ENCODE measurements at regions not wholly inside any gene's neighbourhood (a gene's known extent, or its start where the extent isn't known, plus 50 kb on each side); places are given as distances from the start of the nearest gene placed in this dataset.
"Not testable (repeated sequence)": the region's sequence is repeated elsewhere in the genome, so short reads cannot be mapped to it uniquely, and the experiment has no call there.

DNA sequence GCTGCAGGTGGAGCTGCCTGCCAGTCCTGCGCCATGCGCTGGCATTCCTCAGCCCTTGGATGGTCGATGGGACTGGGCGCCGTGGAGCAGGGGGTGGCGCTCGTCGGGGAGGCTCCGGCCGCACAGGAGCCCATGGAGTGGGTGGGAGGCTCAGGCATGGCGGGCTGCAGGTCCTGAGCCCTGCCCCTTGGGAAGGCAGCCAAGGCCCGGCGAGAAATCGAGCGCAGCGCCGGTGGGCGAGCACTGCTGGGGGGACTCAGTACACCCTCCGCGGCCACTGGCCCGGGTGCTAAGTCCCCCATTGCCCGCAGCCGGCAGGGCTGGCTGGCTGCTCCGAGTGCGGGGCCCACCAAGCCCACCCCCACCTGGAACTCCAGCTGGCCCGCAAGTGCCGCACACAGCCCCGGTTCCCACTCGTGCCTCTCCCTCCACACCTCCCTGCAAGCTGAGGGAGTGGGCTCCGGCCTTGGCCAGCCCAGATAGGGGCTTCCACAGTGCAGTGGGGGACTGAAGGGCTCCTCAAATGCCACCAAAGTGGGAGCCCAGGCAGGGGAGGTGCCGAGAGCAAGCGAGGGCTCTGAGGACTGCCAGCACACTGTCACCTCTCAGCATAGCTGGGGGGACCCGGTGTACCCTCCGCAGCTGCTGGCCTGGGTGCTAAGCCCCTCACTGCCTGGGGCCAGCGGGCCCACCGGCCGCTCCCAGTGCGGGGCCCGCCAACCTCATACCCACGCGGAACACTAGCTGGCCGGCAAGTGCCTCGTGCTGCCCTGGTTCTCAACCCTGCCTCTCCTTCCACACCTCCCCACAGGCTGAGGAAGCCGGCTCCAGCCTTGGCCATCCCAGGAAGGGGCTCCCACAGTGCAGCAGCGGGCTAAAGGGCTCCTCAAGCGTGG is 742.7 kb downstream of the SOCS6 start:
- DNase-seq (ENCODE audit: extremely low read depth, low read depth) = not testable (repeated sequence)

DNA sequence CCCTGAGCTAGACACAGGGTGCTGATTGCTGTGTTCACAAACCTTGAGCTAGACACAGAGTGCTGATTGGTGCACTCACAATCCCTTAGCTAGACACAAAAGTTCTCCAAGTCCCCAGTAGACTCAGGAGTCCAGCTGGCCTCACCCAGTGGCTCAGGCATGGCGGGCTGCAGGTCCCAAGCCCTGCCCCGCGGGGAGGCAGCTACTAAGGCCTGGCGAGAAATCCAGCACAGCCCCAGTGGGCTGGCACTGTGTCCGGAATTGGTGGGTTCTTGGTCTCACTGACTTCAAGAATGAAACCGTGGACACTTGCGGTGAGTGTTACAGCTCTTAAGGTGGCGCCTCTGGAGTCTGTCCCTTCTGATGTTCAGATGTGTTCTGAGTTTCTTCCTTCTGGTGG is 741.2 kb downstream of the SOCS6 start:
- DNase-seq (ENCODE audit: extremely low read depth, low read depth) = not testable (repeated sequence)

DNA sequence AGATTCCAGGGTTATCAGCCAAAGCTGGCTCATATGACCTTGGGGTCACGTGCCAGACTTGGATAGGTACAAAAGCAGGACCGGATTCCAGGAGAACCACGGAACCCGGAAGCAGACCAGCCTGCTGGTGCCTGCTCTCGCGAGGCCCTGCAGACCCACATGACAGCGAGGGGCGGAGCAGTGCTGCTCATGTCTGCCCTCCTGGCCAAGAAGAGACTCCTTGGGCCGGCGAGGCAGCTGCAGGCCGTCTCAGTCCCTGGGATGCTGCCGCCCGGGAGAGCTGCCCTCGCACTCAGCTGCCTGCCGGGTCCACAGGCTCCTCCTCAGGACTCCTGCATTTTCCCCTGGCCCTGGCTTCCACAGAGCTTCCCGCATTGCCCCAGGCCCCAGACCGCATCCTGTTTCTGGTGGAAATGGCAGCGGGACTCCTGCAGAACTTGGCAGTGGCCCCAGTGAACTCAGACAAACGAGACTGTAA is 739.5 kb downstream of the SOCS6 start:
- DNase-seq (ENCODE audit: extremely low read depth, low read depth) = no peak

DNA sequence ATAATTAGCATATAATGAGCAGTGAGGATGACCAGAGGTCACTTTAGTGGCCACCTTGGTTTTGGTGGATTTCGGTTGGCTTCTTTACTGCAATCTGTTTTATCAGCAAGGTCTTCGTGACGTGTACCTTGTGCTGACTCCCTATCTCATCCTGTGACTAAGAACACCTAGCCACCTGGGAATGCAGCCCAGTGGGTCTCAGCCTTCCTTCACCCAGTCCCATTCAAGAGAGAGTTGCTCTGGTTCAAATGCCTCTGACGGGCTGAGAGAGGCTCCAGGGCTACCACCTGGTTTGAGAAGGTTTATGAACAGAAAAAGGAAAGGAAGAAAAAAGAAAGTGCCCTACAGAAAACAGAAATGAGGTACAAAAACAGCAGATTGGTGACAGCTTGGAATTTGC is 738.7 kb downstream of the SOCS6 start:
- DNase-seq (ENCODE audit: extremely low read depth, low read depth) = no peak

DNA sequence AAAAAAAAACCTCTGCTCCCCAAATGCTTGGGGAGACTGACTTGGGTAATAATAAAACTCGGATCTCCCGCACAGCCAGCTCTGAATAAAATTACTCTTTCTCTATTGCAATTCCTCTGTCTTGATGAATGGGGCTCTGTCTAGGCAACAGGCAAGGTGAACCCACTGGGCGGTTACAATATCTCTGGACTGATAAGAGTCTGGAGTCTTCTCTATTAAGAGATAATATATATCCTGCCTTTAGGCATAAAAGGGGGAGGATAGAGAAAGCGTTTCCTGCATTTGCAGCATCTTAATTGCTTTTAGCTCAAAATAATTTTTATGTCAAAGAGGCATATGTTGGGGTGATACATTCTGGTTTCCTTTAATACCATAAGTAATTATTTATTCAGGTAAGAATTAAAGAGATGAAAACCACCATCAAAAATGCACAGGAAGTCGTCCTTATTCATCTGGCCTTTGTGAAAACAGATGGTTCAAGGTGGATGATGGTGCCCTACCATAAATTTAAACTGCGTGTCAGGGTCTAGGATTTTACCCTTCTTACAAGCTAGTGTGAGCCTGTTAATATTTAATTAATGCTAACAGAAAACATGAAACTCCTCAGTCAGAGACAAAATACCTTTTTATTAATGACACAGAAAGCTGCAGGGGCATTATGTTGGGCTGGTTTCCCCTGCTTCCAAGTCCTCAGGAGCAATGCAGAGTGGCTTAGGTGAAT is 736.8 kb downstream of the SOCS6 start:
- no peak for DNase-seq (ENCODE audit: extremely low read depth, low read depth)

DNA sequence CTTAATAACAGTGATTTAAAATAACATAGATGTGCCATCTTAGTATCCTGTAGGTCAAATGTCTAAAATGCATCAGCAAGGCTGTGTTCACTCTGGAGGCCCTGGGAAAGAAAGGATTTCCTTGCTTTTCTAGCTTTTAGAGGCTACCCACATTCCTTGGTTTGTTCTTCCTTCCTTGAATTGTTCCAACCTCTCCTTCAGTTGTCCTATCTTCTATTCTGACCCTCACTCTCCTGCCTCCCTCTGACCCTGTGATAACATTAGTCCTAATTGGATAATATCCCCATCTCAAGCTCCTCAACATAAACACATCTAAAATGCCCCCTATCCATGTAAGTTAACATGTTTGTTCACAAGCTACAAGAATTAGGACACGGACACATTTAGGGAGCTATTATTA is 733.5 kb downstream of the SOCS6 start:
- DNase-seq (ENCODE audit: extremely low read depth, low read depth) = no peak

DNA sequence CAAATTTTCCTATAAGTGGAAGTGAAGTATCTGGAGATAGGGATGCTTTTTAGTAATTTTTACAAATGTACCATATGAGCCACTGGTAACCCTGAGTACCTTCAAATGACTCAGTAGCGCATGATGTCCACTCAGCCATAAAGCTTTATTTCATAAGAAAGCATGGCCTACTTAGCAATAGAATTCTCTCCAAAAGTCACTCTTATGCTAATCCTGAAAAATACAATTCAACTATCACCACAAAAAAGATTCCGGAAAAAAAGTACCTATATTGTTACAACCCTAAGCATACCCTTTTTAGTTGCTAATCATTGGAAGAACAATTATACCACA is 732.2 kb downstream of the SOCS6 start:
- DNase-seq (ENCODE audit: extremely low read depth, low read depth) = no peak

DNA sequence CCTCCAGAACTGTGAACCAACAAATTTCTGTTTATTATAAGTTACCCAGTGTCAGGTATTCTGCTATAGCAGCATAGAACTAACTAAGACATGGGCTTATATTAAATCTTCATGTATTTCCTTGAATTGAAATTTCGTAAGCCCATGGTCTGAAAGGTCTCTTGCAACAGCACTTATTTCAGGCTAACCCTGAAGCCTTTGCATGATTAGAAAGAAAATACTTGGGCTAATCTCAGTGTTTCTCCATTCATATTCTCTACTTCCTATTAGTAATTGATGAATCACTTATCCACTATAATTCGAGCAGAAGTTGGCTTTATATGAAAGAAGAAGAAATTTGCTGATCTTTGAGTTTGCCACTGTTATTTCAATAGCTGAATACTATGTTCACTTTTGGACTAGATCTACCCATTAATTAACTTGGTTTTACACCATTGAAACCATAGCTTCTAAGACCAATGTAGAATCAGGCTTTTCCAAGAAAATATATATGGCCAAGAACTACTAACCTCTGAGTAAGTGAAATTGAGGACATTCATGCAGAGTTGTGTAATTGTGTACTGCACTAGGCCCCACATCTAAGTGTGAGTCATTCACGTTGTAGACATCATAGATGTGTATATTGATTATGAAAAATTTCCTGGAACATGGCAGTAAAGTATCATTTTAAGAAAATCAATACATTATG is 731.6 kb downstream of the SOCS6 start:
- no peak for DNase-seq (ENCODE audit: extremely low read depth, low read depth)

DNA sequence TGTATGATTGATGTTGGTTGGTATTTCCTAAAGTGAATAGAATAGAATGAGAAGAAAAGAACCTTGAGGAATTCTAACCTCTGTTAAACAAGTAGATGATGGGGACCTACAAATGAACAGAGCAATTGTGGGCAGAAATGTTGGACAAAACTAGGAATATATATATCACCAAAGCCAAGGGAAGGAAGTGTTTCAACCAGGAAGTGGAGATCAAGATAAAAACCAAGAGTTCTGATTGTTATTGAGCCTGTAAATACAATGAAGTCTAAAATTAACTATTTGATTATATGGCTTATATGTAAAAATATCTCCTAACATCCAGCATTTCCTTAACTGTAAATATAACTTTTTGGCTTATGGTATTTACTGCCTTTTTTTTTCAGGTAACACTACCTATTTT is 730.0 kb downstream of the SOCS6 start:
- DNase-seq (ENCODE audit: extremely low read depth, low read depth) = no peak

DNA sequence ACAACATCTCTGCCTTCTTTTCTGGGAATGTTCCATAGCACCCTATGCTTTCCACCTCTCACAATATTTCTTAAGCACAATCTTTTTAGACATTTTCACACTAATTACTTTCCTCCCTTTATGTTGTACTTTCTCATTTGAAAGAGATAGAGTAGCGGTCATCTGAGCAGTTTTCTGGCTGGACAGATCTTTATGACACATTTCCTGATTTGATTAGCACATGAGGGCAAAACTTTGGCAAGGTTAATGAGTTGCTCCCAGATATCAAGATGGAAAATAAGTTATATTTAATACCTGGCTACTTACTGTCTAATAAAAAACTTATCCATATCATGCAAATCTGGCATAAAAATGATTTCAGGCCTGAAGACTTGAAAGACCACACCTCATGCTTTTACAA is 723.9 kb downstream of the SOCS6 start:
- no peak for DNase-seq (ENCODE audit: extremely low read depth, low read depth)

DNA sequence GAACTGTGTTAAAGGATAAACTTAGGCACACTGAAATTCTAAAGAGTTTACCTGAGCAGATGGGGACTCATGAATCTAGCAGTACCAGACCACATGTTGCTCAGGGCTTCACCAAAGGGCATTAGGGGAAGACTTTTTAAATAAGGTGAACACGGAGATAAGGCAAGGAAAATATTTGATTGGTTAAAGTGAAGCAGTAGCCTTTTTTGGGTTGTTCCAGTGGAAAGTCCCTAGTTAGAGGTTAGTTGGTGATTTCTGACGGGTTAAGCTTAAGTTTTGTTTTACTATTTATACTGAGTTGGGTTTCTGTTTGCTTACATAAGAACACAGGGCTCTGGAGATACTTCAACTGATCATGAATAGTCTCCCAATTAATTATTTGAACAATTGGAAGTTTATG is 722.5 kb downstream of the SOCS6 start:
- no peak for DNase-seq (ENCODE audit: extremely low read depth, low read depth)

DNA sequence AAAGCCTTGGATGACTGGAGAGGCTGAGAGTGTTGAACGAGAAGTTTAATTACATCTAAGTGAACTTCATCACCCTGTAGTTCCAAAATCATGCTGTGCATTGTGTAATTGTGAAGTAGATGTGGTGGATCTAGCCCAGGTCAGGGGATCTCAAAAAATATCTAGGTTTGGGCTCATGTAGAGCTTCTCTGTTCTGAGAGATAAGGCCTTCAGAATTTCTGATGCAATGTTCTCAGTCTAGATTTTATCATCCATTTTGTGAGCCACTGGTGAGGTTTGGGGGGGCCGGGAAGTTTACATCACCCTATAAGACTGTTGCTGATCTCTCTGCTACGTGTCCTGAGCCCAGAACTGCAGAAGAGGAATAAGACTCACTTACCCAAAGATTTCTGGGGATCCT is 719.4 kb downstream of the SOCS6 start:
- no peak for DNase-seq (ENCODE audit: extremely low read depth, low read depth)

DNA sequence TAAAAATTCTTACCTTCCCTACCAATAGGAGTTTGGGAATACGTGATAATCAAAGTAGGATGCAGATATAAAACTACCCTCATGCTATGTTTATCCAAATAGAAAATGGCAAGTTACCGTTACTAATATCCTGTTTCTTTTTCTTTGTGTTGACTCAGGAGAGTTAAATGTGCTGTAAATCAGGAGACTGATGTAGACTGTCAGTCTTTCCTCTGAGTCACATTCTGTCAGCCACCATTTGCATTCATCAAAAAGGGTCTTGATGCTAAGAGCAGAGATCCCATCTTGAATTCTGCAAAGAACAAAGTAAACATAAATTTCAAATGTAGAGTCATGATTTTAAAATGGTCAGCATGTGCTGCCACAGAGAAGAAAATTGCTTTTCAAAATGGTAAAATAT is 712.8 kb downstream of the SOCS6 start:
- no peak for DNase-seq (ENCODE audit: extremely low read depth, low read depth)

DNA sequence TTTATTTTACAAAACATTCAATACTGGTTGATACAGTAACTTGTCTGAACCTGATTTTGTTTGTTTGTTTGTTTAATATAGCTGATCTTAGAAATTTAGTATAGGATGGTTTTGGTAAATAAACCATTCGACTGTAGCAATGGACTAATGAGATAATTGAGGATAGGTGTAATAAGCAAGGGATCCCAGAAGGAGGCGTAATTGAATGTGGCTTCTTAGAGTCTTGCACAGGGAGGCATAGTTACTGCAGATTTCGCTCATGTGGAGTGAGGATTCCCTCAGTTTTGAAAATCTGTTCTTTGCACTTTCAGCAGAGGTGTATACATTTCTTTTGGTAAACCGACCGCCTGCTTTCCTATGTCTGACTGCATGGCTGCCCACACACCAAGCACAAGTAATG is 709.6 kb downstream of the SOCS6 start:
- no peak for DNase-seq (ENCODE audit: extremely low read depth, low read depth)

DNA sequence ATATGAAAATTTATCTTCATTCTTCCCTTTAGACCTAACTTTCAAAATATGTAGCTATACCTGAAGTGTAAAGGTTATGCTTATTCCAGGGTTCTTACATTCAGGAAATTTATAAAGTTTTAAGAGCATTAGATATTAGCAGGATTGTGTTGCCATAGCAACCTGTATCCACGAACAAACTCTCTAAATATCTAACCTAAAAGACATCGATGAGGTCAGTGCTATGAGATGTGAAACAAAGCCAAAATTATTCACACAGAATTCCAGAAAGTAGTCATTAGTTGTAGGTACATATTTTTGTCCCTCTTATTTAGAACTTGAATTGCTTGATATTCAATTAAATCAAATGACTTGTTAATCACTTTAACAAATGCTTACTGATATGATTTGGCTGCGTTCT is 705.3 kb downstream of the SOCS6 start:
- DNase-seq (ENCODE audit: extremely low read depth, low read depth) = no peak

DNA sequence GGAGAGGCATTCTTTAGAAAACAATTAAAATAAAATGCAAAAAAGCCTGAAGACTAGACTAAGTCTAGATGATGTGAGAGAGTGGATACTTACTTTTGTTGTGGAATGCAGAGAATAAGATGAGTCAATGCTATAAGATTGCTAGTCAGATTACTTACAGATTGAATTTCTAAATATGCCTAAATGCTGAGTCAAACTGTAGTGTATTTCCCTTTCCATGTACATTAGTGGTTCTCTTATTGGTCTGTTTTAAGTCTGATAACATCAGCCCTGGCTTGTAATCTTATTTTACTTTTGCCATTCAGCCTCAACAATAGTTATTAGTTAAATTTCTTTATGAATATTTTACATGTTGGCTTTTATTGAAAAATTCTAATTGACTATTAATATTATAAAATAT is 702.7 kb downstream of the SOCS6 start:
- no peak for DNase-seq (ENCODE audit: extremely low read depth, low read depth)

DNA sequence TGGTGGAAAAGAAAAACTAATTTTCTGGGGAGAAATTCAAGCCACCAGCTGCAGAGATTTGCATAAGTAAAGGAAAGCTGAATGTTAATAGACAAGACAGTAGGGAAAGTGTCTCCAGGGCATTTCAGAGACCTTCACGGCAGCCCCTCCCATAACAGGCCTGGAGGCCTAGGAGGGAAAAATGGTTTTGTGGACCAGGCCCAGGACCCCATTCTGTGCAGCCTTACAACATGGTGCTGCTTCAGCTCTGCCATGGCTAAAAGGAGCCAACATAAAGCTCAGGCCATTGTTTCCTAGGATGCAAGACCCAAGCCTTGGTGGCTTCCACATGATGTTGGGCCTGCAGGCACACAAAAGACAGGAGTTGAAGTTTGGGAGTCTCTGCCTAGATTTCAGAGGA is 697.1 kb downstream of the SOCS6 start:
- no peak for DNase-seq (ENCODE audit: extremely low read depth, low read depth)

DNA sequence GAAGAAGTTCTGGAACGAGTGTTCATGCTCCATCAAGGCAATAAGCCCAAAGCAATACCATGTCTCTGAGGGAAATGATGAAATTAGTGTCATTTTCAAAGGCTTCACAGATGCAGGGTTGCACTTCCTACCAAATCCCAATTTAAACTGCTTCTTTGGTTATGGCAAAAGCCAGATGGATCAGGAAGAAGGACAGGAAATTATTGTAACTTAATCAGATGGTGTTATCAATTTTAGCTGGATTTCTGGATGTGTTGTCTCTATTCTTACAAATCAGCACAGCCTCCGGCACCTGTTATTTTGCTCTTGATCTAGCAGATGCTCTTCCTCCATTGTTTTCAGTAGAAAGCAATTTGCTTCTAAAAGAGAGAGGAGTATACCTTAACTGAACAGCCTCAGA is 693.4 kb downstream of the SOCS6 start:
- no peak for DNase-seq (ENCODE audit: extremely low read depth, low read depth)

DNA sequence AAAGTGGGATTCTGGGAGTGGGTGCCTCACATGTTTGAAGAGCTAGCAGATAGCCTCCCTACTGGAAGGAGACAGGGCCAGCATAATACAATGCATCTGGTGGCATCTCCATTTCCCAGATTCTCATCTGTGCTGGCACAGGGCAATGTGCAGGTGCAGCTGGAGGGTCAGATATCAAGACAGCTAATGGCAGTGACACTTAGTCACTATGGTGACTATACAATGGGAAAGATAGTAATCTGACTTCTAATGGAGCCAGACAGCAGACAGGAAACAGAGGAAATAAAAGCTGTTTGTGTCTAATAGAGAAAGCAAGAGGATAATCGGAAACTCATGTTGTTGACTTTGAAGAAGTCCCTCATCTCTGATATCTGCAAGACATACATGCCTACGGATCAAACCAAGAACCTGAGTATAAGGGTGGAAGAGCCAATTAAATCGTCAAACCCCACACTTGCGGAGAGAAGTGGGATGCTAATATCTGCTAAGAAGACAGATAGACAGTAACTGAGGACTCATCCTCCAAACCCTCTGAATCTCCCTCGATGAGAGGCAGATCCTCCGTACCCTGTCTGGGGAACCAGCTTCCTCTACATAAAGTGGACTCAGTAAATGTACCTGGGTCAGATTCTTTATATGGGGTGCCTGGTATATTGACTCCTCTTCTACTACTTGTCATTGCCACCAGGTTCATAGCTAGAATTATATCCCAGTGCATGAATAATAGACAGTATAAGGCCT is 692.7 kb downstream of the SOCS6 start:
- no peak for DNase-seq (ENCODE audit: extremely low read depth, low read depth)

DNA sequence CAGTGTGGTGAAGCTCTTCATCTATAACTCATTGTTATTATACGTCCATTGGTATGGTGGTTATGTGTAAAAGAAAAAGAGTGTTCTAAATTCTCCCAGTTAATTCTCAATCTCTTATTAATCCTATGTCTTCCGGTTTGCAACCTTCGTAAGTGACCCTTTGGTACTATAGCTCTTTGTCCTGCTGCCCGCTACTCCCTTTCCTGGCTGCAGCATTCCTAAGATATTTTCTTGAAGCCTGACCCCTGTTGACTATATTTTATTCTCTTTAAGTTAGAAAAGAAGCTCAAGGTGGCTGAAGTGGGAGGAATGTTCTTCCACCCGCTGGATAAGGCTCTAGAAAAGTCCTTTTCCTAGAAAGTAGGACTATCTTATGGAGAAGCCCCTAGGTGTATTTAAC is 684.8 kb downstream of the SOCS6 start:
- no peak for DNase-seq (ENCODE audit: extremely low read depth, low read depth)

DNA sequence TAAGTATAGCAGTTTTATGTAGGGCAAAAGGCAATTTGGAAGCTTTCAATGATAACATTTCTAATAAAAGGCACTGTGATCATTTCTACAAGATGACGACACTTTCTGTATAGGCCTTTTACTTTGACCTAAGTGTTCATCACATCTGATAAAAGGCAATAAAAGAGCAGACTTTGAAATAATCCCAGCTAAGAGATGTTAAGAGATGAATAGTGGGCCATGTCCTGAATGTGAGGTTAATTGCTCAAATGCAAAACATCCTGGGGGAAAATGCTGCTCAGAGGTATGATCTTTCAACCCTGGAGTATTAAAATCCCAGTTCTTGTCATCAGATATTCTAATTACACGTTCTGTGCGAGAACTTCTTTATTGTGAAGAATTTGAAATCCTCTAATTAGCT is 677.6 kb downstream of the SOCS6 start:
- no peak for DNase-seq (ENCODE audit: extremely low read depth, low read depth)
